GM23338 (cell line): ENCODE measurements at regions not wholly inside any gene's neighbourhood (a gene's known extent, or its start where the extent isn't known, plus 50 kb on each side); places are given as distances from the start of the nearest gene placed in this dataset.
A peak's percentile ranks its signal among the peaks of the same experiment; 100 is the strongest.

Experiments
- ATAC-seq: fragments of 200-7000 bp; cut with Tn5 transposase; 3 replicates; pipeline ENCODE4 v1.9.1; 2020
- DNase-seq: peaks from one replicate; pipeline ENCODE4 v3.0.0-alpha.2; 2015; ENCODE audit warnings: low spot score
- H2AFZ ChIP-seq: fragments of 200-600 bp; sonication (generic); 2 replicates; pipeline ENCODE4 v1.8.0; 2016; ENCODE audit warnings: antibody characterized with exemption, mild to moderate bottlenecking, moderate library complexity
- H3F3A ChIP-seq: fragments of 200-600 bp; sonication (generic); replicated peaks from 2 replicates; pipeline ENCODE4 v1.8.0; 2017; ENCODE audit warnings: antibody characterized with exemption, mixed run types, low read depth
- H3K27ac ChIP-seq: fragments of 200-600 bp; sonication (generic); 2 replicates; pipeline ENCODE4 v1.6.1; 2016; ENCODE audit warnings: low read depth
- H3K27me3 ChIP-seq: fragments of 200-600 bp; sonication (generic); 2 replicates; pipeline ENCODE4 v1.8.0; 2016; ENCODE audit warnings: mild to moderate bottlenecking, mixed run types, moderate library complexity; ENCODE audit not compliant: insufficient read depth
- H3K36me3 ChIP-seq: fragments of 200-600 bp; sonication (generic); 2 replicates; pipeline ENCODE4 v1.8.0; 2016; ENCODE audit warnings: mild to moderate bottlenecking; ENCODE audit not compliant: insufficient read depth
- H3K4me1 ChIP-seq: fragments of 200-600 bp; sonication (generic); 2 replicates; pipeline ENCODE4 v1.8.0; 2016; ENCODE audit warnings: mild to moderate bottlenecking, moderate library complexity; ENCODE audit not compliant: insufficient read depth
- H3K4me2 ChIP-seq: fragments of 200-600 bp; sonication (generic); 2 replicates; pipeline ENCODE4 v1.7.1; 2017; ENCODE audit warnings: mixed run types
- H3K4me3 ChIP-seq: fragments of 200-600 bp; sonication (generic); 2 replicates; pipeline ENCODE4 v1.6.1; 2016; ENCODE audit warnings: mixed run types
- H3K79me2 ChIP-seq: fragments of 200-600 bp; sonication (generic); replicated peaks from 2 replicates; pipeline ENCODE4 v1.8.0; 2017; ENCODE audit warnings: mild to moderate bottlenecking; ENCODE audit not compliant: insufficient read depth
- H3K9me2 ChIP-seq: fragments of 200-600 bp; sonication (generic); 2 replicates; pipeline ENCODE4 v1.8.0; 2017; ENCODE audit not compliant: insufficient read depth
- H4K20me1 ChIP-seq: fragments of 200-600 bp; sonication (generic); replicated peaks from 2 replicates; pipeline ENCODE4 v1.8.0; 2017; ENCODE audit warnings: mild to moderate bottlenecking; ENCODE audit not compliant: insufficient read depth
- H3K27ac Mint-ChIP-seq: 2 replicates; pipeline ENCODE4 v1.8.0; 2020; ENCODE audit warnings: inconsistent platforms, mild to moderate bottlenecking, moderate library complexity, mixed read lengths
- H3K27me3 Mint-ChIP-seq: 3 replicates; pipeline ENCODE4 v1.8.0; 2022; ENCODE audit warnings: low read depth, mild to moderate bottlenecking, moderate library complexity, mixed read lengths, inconsistent platforms; ENCODE audit not compliant: insufficient read depth, poor library complexity
- H3K36me3 Mint-ChIP-seq: 3 replicates; pipeline ENCODE4 v1.8.0; 2021; ENCODE audit warnings: low read depth, mild to moderate bottlenecking, inconsistent platforms, moderate library complexity, mixed read lengths
- H3K4me1 Mint-ChIP-seq: 3 replicates; pipeline ENCODE4 v1.8.0; 2020; ENCODE audit warnings: mild to moderate bottlenecking, inconsistent platforms, mixed read lengths
- H3K4me3 Mint-ChIP-seq: 3 replicates; pipeline ENCODE4 v1.8.0; 2021; ENCODE audit warnings: moderate library complexity, mild to moderate bottlenecking, inconsistent platforms, mixed read lengths
- H3K9me3 Mint-ChIP-seq: 3 replicates; pipeline ENCODE4 v1.8.0; 2020; ENCODE audit warnings: moderate library complexity, mild to moderate bottlenecking, inconsistent platforms, mixed read lengths
- CREB1 ChIP-seq: fragments of 250-450 bp; sonication (Bioruptor Pico); IDR thresholded peaks from 2 replicates; pipeline ENCODE4 v1.5.0; 2020; ENCODE audit warnings: low read depth, mild to moderate bottlenecking, moderate library complexity
- CTCF ChIP-seq, 2 experiments: fragments of 200-600 bp in 1 of 2; sonication (generic) in 1 of 2; conservative IDR thresholded peaks; 2 replicates each; pipeline versions ENCODE4 v1.5.1 to v1.6.1; 2016 to 2017; ENCODE audit warnings: antibody characterized with exemption in 2 of 2, low read depth in 2 of 2, mild to moderate bottlenecking in 2 of 2, moderate library complexity in 1 of 2
- EZH2 ChIP-seq: fragments of 200-600 bp; sonication (generic); IDR thresholded peaks from one replicate; pipeline ENCODE4 v1.8.0; 2017; ENCODE audit warnings: antibody characterized with exemption, mild to moderate bottlenecking, low read depth; ENCODE audit not compliant: unreplicated experiment
- POLR2AphosphoS5 ChIP-seq: IDR thresholded peaks from 2 replicates; pipeline ENCODE4 v1.6.1; 2016; ENCODE audit warnings: antibody characterized with exemption, low read depth
- REST ChIP-seq: IDR thresholded peaks from one replicate; pipeline ENCODE4 v1.6.1; 2018; ENCODE audit warnings: antibody characterized with exemption; ENCODE audit not compliant: unreplicated experiment
- STAT1 ChIP-seq: IDR thresholded peaks from one replicate; pipeline ENCODE4 v1.6.1; 2016; ENCODE audit warnings: antibody characterized with exemption; ENCODE audit not compliant: unreplicated experiment
- ZNF114 ChIP-seq: fragments of 250-450 bp; sonication (Bioruptor Pico); IDR thresholded peaks from 2 replicates; pipeline ENCODE4 v1.5.0; 2020; ENCODE audit warnings: mild to moderate bottlenecking, moderate library complexity
- ZNF331 ChIP-seq: fragments of 250-450 bp; sonication (Bioruptor Pico); IDR thresholded peaks from 2 replicates; pipeline ENCODE4 v1.5.0; 2020; ENCODE audit warnings: low read depth, mild to moderate bottlenecking, moderate library complexity
- ZNF462 ChIP-seq: fragments of 250-450 bp; sonication (Bioruptor Pico); IDR thresholded peaks from 2 replicates; pipeline ENCODE4 v1.5.0; 2020; ENCODE audit warnings: mild to moderate bottlenecking, moderate library complexity

GRCh38 chr14:46499521-46499920 lies 152.1 kb downstream of the RPL10L start (continued):
- no peak for TF ChIP-seq ZNF331 (CRISPR knock-in tag)
- no peak for TF ChIP-seq STAT1

- Mint-ChIP-seq H3K27me3 (peaks cover 3% of the 10 kb centered on the region), H3K4me1 (no peaks in the 10 kb centered on the region), H3K36me3 (no peaks in the 10 kb centered on the region), H3K4me3 (no peak overlapping the region), H3K9me3 (no peaks in the 10 kb centered on the region), H3K27ac (no peak overlapping the region)
- Histone ChIP-seq H3K36me3 (no peaks in the 10 kb centered on the region), H3K27me3 (no peaks in the 10 kb centered on the region), H4K20me1 (no peaks in the 10 kb centered on the region), H3K4me3 (no peak overlapping the region), H3F3A (no peaks in the 10 kb centered on the region), H3K4me1 (no peaks in the 10 kb centered on the region), H3K79me2 (no peaks in the 10 kb centered on the region), H2AFZ (no peak overlapping the region), H3K9me2 (no peaks in the 10 kb centered on the region), H3K4me2 (no peak overlapping the region), H3K27ac (no peak overlapping the region)
- TF ChIP-seq REST, result no peak
- TF ChIP-seq ZNF114 (CRISPR knock-in tag), result no peak
- no peak for ATAC-seq
- DNase-seq, result no peak
Measured at GRCh38 chr14:46496409-46496808, 155.2 kb downstream of the RPL10L start.

GRCh38 chr14:46490238-46490685 lies 161.3 kb downstream of the RPL10L start:
- Histone ChIP-seq H3K36me3 (no peaks in the 10 kb centered on the region), H3K9me2 (no peaks in the 10 kb centered on the region), H3K4me3 (no peak overlapping the region), H3F3A (no peaks in the 10 kb centered on the region), H3K4me1 (no peaks in the 10 kb centered on the region), H2AFZ (no peak overlapping the region; the same call in 1 of the 2 replicates), H4K20me1 (no peaks in the 10 kb centered on the region), H3K4me2 (no peak overlapping the region), H3K27me3 (no peaks in the 10 kb centered on the region), H3K27ac (no peak overlapping the region), H3K79me2 (no peaks in the 10 kb centered on the region)
- no peaks in the 10 kb centered on the region for H3K36me3 Mint-ChIP-seq
- H3K4me3 Mint-ChIP-seq, result no peak overlapping the region
- DNase-seq (peak; percentile 80), ATAC-seq (peak; percentile 80)
- no peaks in the 10 kb centered on the region for H3K27me3 Mint-ChIP-seq
- H3K27ac Mint-ChIP-seq, result no peak overlapping the region
- H3K9me3 Mint-ChIP-seq, result no peaks in the 10 kb centered on the region
- peaks cover 6% of the 10 kb centered on the region; the same call in 2 of the 3 replicates for H3K4me1 Mint-ChIP-seq
- TF ChIP-seq EZH2, result no peak
- TF ChIP-seq CTCF (conservative IDR thresholded peaks at IDR 0.05; ENCODE audit: low read depth in 2 of 2), result peak; percentile 79 to 82
- no peak for TF ChIP-seq ZNF462 (CRISPR knock-in tag)
- TF ChIP-seq CREB1 (CRISPR knock-in tag), result no peak
- no peak for TF ChIP-seq POLR2AphosphoS5
